Activated T-cell treated with anti-CD3 and anti-CD28 coated beads for 48 hours (primary cell): ENCODE measurements at regions not wholly inside any gene's neighbourhood (a gene's known extent, or its start where the extent isn't known, plus 50 kb on each side); places are given as distances from the start of the nearest gene placed in this dataset.
A peak's percentile ranks its signal among the peaks of the same experiment; 100 is the strongest.
"Not testable (repeated sequence)": the region's sequence is repeated elsewhere in the genome, so short reads cannot be mapped to it uniquely, and the experiment has no call there.

Source experiments
- DNase-seq: peaks from one replicate; pipeline ENCODE4 v3.0.0-alpha.2; 2020; ENCODE audit warnings: low read depth

- DNase-seq: not testable (repeated sequence)
Observed at GRCh38 chr21:8194042-8194441, 2327.3 kb upstream of the TPTE start.

- DNase-seq: not testable (repeated sequence)
Observed at GRCh38 chr21:8197377-8198027, 2323.9 kb upstream of the TPTE start.

- DNase-seq: not testable (repeated sequence)
Observed at GRCh38 chr21:8205094-8205891, 2316.1 kb upstream of the TPTE start.

DNA sequence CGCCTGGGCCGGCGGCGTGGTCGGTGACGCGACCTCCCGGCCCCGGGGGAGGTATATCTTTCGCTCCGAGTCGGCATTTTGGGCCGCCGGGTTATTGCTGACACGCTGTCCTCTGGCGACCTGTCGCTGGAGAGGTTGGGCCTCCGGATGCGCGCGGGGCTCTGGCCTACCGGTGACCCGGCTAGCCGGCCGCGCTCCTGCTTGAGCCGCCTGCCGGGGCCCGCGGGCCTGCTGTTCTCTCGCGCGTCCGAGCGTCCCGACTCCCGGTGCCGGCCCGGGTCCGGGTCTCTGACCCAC lies 2315.5 kb upstream of the TPTE start:
- not testable (repeated sequence) for DNase-seq

GRCh38 chr21:8212986-8213550 lies 2308.3 kb upstream of the TPTE start:
- DNase-seq: peak; percentile 93

DNA sequence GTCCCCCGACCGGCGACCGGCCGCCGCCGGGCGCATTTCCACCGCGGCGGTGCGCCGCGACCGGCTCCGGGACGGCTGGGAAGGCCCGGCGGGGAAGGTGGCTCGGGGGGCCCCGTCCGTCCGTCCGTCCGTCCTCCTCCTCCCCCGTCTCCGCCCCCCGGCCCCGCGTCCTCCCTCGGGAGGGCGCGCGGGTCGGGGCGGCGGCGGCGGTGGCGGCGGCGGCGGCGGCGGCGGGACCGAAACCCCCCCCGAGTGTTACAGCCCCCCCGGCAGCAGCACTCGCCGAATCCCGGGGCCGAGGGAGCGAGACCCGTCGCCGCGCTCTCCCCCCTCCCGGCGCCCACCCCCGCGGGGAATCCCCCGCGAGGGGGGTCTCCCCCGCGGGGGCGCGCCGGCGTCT lies 2306.8 kb upstream of the TPTE start:
- not testable (repeated sequence) for DNase-seq

GRCh38 chr21:8229366-8230150 lies 2291.8 kb upstream of the TPTE start:
- not testable (repeated sequence) for DNase-seq

- not testable (repeated sequence) for DNase-seq
Observed at GRCh38 chr21:8231252-8231651, 2290.1 kb upstream of the TPTE start.

DNA sequence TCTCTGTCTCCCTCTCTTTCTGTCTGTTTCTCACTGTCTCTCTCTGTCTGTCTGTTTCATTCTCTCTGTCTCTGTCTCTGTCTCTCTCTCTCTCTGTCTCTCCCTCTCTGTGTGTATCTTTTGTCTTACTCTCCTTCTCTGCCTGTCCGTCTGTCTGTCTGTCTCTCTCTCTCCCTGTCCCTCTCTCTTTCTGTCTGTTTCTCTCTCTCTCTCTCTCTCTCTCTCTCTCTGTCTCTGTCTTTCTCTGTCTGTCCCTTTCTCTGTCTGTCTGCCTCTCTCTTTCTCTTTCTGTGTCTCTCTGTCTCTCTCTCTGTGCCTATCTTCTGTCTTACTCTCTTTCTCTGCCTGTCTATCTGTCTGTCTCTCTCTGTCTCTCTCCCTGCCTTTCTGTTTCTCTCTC lies 2288.4 kb upstream of the TPTE start:
- DNase-seq: not testable (repeated sequence)

GRCh38 chr21:8234059-8234458 lies 2287.3 kb upstream of the TPTE start:
- DNase-seq: not testable (repeated sequence)

- not testable (repeated sequence) for DNase-seq
Observed at GRCh38 chr21:8244723-8245641, 2276.4 kb upstream of the TPTE start.

- DNase-seq: not testable (repeated sequence)
Observed at GRCh38 chr21:8245642-8246402, 2275.6 kb upstream of the TPTE start.

DNA sequence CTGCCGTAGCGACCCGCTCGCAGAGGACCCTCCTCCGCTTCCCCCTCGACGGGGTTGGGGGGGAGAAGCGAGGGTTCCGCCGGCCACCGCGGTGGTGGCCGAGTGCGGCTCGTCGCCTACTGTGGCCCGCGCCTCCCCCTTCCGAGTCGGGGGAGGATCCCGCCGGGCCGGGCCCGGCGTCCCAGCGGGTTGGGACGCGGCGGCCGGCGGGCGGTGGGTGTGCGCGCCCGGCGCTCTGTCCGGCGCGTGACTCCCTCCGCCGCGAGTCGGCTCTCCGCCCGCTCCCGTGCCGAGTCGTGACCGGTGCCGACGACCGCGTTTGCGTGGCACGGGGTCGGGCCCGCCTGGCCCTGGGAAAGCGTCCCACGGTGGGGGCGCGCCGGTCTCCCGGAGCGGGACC lies 2269.7 kb upstream of the TPTE start:
- DNase-seq: not testable (repeated sequence)

DNA sequence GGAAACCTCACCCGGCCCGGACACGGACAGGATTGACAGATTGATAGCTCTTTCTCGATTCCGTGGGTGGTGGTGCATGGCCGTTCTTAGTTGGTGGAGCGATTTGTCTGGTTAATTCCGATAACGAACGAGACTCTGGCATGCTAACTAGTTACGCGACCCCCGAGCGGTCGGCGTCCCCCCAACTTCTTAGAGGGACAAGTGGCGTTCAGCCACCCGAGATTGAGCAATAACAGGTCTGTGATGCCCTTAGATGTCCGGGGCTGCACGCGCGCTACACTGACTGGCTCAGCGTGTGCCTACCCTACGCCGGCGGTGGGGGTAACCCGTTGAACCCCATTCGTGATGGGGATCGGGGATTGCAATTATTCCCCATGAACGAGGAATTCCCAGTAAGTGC lies 2266.3 kb upstream of the TPTE start:
- DNase-seq: peak; percentile 6

DNA sequence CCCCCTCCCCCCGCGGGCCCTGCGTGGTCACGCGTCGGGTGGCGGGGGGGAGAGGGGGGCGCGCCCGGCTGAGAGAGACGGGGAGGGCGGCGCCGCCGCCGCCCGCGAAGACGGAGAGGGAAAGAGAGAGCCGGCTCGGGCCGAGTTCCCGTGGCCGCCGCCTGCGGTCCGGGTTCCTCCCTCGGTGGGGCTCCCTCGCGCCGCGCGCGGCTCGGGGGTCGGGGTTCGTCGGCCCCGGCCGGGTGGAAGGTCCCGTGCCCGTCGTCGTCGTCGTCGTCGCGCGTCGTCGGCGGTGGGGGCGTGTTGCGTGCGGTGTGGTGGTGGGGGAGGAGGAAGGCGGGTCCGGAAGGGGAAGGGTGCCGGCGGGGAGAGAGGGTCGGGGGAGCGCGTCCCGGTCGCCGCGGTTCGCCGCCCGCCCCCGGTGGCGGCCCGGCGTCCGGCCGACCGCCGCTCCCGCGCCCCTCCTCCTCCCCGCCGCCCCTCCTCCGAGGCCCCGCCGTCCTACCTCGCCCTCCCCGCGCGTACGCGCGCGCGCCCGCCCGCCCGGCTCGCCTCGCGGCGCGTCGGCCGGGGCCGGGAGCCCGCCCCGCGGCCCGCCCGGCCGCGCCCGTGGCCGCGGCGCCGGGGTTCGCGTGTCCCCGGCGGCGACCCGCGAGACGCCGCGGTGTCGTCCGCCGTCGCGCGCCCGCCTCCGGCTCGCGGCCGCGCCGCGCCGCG lies 2264.1 kb upstream of the TPTE start:
- peak; percentile 35 for DNase-seq

DNA sequence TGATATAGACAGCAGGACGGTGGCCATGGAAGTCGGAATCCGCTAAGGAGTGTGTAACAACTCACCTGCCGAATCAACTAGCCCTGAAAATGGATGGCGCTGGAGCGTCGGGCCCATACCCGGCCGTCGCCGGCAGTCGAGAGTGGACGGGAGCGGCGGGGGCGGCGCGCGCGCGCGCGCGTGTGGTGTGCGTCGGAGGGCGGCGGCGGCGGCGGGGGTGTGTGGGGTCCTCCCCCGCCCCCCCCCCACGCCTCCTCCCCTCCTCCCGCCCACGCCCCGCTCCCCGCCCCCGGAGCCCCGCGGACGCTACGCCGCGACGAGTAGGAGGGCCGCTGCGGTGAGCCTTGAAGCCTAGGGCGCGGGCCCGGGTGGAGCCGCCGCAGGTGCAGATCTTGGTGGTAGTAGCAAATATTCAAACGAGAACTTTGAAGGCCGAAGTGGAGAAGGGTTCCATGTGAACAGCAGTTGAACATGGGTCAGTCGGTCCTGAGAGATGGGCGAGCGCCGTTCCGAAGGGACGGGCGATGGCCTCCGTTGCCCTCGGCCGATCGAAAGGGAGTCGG lies 2261.2 kb upstream of the TPTE start:
- not testable (repeated sequence) for DNase-seq
